Glutamatergic neuron (in vitro differentiated cells): ENCODE measurements at regions not wholly inside any gene's neighbourhood (a gene's known extent, or its start where the extent isn't known, plus 50 kb on each side); places are given as distances from the start of the nearest gene placed in this dataset.

ENCODE experiments used
- DNase-seq: peaks from one replicate; pipeline ENCODE4 v3.0.0; 2022
- H3K27ac Mint-ChIP-seq: one replicate; pipeline ENCODE4 v1.8.0; 2020; ENCODE audit warnings: mild to moderate bottlenecking, mixed read lengths, inconsistent platforms; ENCODE audit not compliant: unreplicated experiment
- H3K27me3 Mint-ChIP-seq: one replicate; pipeline ENCODE4 v1.8.0; 2020; ENCODE audit warnings: mild to moderate bottlenecking, moderate library complexity, mixed read lengths, inconsistent platforms; ENCODE audit not compliant: unreplicated experiment
- H3K36me3 Mint-ChIP-seq: one replicate; pipeline ENCODE4 v1.8.0; 2020; ENCODE audit warnings: mild to moderate bottlenecking, mixed read lengths, inconsistent platforms; ENCODE audit not compliant: unreplicated experiment
- H3K4me1 Mint-ChIP-seq: one replicate; pipeline ENCODE4 v1.8.0; 2020; ENCODE audit warnings: mild to moderate bottlenecking, low read depth, mixed read lengths, inconsistent platforms; ENCODE audit not compliant: unreplicated experiment
- H3K4me3 Mint-ChIP-seq: one replicate; pipeline ENCODE4 v1.8.0; 2020; ENCODE audit warnings: mild to moderate bottlenecking, mixed read lengths, inconsistent platforms; ENCODE audit not compliant: unreplicated experiment
- H3K9me3 Mint-ChIP-seq: one replicate; pipeline ENCODE4 v1.8.0; 2020; ENCODE audit warnings: mild to moderate bottlenecking, moderate library complexity, mixed read lengths, inconsistent platforms; ENCODE audit not compliant: unreplicated experiment
- TF ChIP-seq, protein P1 (sequence below): fragments of 200-600 bp; sonication (generic); IDR thresholded peaks from one replicate; pipeline ENCODE4 v1.5.0; 2021; ENCODE audit not compliant: partially characterized antibody, unreplicated experiment

DNA sequence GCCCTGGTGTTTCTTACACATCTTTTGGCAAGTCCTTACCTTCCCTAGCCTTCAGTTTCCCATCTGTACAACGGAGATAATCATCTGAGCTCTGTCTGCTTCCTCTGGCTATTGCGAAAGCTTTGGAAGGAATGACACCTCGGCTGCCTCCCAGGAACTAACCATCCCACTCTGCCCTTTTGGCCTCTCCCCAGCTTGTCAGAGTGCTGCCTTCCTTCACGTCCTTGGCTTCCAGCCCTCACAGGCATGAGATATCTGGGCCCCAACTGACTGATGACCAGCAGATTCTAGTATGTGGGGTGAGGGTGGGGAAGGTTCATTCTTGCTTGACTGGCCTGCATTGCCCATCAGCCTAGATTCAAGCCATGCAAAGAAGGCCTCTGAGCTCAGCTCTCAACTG is 253.1 kb upstream of the FGGY start:
- peaks cover 1% of the 10 kb centered on the region for H3K9me3 Mint-ChIP-seq
- no peak overlapping the region for H3K27ac Mint-ChIP-seq
- no peaks in the 10 kb centered on the region for H3K4me1 Mint-ChIP-seq
- no peaks in the 10 kb centered on the region for H3K27me3 Mint-ChIP-seq
- TF ChIP-seq, protein P1, sequence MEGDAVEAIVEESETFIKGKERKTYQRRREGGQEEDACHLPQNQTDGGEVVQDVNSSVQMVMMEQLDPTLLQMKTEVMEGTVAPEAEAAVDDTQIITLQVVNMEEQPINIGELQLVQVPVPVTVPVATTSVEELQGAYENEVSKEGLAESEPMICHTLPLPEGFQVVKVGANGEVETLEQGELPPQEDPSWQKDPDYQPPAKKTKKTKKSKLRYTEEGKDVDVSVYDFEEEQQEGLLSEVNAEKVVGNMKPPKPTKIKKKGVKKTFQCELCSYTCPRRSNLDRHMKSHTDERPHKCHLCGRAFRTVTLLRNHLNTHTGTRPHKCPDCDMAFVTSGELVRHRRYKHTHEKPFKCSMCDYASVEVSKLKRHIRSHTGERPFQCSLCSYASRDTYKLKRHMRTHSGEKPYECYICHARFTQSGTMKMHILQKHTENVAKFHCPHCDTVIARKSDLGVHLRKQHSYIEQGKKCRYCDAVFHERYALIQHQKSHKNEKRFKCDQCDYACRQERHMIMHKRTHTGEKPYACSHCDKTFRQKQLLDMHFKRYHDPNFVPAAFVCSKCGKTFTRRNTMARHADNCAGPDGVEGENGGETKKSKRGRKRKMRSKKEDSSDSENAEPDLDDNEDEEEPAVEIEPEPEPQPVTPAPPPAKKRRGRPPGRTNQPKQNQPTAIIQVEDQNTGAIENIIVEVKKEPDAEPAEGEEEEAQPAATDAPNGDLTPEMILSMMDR, result no peak
- DNase-seq, result no peak
- peaks cover 4% of the 10 kb centered on the region for H3K36me3 Mint-ChIP-seq
- H3K4me3 Mint-ChIP-seq, result no peak overlapping the region

DNA sequence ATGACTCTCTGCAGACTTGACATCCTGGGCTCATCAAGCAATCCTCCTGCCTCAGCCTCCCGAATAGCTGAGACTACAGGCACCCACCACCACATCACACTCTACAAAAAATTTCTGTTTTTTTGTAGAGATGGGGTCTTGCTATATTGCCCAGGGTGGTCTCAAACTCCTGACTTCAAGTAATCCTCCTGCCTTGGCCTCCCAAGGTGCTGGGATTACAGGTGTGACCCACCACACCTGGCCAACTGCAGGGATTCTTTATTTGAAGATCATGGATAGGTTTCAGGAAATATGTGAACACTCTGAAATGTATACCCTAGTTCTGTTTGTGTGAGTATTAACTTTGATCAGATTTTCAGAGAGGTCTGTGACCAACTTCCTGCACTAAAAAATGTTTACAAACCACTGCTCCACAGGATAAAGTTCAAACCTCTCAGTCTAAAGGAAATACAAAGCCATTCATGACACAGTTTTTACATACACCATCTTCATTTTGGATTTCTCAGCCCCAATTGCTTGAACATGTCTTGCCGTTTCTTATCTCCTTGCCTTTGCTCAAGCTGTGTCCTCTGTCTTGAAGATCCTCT is 252.3 kb upstream of the FGGY start:
- TF ChIP-seq, protein P1, result no peak
- Mint-ChIP-seq H3K27me3 (no peaks in the 10 kb centered on the region), H3K4me3 (no peak overlapping the region), H3K36me3 (peaks cover 4% of the 10 kb centered on the region), H3K4me1 (no peaks in the 10 kb centered on the region), H3K9me3 (peaks cover 1% of the 10 kb centered on the region), H3K27ac (no peak overlapping the region)
- no peak for DNase-seq

DNA sequence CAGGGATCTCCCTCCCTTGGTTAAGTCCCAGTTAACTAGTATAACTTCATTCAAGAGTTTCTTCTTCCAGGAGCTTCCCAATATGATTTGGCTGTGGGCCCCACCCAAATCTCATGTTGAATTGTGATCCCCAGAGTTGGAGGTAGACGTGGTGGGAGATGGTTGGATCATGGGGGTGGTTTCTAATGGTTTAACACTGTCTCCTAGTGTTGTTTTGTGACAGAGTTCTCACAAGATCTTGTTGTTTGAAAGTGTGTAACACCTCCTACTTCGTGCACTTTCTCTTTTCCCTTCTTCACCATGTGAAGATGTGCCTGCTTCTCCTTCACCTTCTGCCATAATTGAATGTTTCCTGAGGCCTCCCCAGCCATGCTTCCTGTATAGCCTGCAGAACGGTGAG is 251.8 kb upstream of the FGGY start:
- H3K4me3 Mint-ChIP-seq, result no peak overlapping the region
- no peak overlapping the region for H3K27ac Mint-ChIP-seq
- no peak for DNase-seq
- H3K9me3 Mint-ChIP-seq, result peaks cover 1% of the 10 kb centered on the region
- H3K27me3 Mint-ChIP-seq, result no peaks in the 10 kb centered on the region
- peaks cover 4% of the 10 kb centered on the region for H3K36me3 Mint-ChIP-seq
- TF ChIP-seq, protein P1, result no peak
- H3K4me1 Mint-ChIP-seq, result no peaks in the 10 kb centered on the region

DNA sequence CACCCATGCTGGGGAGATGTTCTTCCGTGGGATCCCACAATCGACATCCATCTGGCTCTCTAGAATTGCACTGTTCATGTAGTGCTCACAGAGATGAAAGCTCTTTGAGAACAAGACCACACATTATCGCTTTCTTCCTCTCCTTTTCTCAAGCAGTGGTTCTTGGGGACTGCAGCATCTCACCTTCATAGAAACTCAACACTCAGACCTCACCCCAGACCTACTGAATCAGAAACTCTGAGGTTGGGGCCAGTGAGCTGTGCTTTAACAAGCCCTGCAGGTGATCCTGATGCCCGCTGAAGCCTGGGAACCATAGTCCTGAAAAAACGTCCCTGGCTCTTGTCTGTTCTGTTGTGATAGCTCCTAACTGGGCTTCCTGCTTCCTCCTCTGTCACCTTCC is 251.3 kb upstream of the FGGY start:
- H3K27me3 Mint-ChIP-seq, result no peaks in the 10 kb centered on the region
- no peak for DNase-seq
- H3K36me3 Mint-ChIP-seq, result peaks cover 4% of the 10 kb centered on the region
- H3K4me3 Mint-ChIP-seq, result no peak overlapping the region
- H3K9me3 Mint-ChIP-seq, result peaks cover 1% of the 10 kb centered on the region
- H3K4me1 Mint-ChIP-seq, result no peaks in the 10 kb centered on the region
- TF ChIP-seq, protein P1, result no peak
- H3K27ac Mint-ChIP-seq, result no peak overlapping the region

DNA sequence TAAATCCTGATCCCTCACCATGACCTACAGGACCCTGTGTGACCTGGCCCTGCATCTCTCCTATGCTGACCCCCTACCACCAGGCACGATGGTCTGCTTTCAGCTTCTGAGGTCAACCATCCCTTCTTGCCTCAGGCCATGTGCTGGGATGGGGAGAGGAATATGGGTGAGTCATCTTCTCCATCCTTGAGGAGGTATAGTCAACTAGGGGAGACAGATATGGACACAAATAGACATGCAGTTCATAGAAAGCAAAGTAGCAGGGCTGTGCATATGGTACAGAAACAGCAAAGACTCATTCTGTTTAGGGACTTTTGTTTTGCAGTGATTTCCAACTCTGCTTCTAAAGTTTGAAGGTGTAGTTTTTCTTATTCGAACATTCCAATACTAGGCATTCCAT is 250.8 kb upstream of the FGGY start:
- TF ChIP-seq, protein P1, result no peak

More for the DNA sequence above, 250.8 kb upstream of the FGGY start:
- H3K4me3 Mint-ChIP-seq, result no peak overlapping the region
- peaks cover 1% of the 10 kb centered on the region for H3K9me3 Mint-ChIP-seq
- DNase-seq, result no peak
- peaks cover 4% of the 10 kb centered on the region for H3K36me3 Mint-ChIP-seq
- no peaks in the 10 kb centered on the region for H3K27me3 Mint-ChIP-seq
- no peaks in the 10 kb centered on the region for H3K4me1 Mint-ChIP-seq
- no peak overlapping the region for H3K27ac Mint-ChIP-seq
